ENCODE measurements at regions not wholly inside any gene's neighbourhood (a gene's known extent, or its start where the extent isn't known, plus 50 kb on each side); places are given as distances from the start of the nearest gene placed in this dataset.

DNA sequence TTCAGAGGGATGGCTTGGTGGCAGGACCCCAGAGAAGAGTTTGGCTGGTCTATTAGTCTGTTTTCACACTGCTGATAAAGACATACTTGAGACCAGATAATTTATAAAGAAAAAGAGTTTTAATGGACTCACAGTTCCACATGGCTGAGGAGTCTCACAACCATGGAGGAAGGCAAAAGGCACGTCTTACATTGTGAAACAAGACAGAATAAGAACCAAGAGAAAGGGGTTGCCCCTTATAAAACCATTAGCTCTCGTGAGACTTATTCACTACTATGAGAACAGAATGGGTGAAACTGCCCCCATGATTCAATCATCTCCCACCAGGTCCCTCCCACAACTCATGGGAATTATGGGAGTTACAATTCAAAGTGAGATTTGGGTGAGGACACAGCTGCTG is 78.5 kb upstream of the SSTR1 start:
- in situ Hi-C loops (cut with HindIII; ENCODE audit: low pct_unique_long_range_greater_than_20kb, low sequenced_read_pairs): no loop called here
- BruUV-seq (replicated peaks): no TSS peak
- POLR2A ChIA-PET: no interaction called here

DNA sequence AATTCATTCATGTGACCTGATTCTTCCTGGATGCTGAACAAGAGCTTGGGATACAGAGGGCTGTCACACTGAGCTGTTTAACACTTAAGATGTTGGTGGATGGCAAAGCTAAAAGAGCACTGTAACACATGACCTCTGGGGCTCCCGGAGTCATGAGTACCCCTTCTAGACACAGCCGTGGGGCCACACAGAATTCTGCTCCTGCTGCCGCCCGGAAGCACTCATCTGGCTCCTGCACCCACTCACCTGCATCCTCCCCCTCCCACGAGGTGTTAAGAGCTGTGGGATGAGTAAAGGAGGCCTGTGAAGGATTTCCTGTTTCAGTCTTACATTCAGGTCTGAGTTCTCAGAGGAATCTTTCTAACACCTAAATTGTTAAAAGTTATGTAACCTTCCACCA is 78.0 kb upstream of the SSTR1 start:
- TF ChIP-seq, protein P1, sequence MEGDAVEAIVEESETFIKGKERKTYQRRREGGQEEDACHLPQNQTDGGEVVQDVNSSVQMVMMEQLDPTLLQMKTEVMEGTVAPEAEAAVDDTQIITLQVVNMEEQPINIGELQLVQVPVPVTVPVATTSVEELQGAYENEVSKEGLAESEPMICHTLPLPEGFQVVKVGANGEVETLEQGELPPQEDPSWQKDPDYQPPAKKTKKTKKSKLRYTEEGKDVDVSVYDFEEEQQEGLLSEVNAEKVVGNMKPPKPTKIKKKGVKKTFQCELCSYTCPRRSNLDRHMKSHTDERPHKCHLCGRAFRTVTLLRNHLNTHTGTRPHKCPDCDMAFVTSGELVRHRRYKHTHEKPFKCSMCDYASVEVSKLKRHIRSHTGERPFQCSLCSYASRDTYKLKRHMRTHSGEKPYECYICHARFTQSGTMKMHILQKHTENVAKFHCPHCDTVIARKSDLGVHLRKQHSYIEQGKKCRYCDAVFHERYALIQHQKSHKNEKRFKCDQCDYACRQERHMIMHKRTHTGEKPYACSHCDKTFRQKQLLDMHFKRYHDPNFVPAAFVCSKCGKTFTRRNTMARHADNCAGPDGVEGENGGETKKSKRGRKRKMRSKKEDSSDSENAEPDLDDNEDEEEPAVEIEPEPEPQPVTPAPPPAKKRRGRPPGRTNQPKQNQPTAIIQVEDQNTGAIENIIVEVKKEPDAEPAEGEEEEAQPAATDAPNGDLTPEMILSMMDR (IDR thresholded peaks at IDR 0.05): no peak
- TF ChIP-seq POLR2AphosphoS5 (IDR thresholded peaks at IDR 0.05; ENCODE audit: low read depth, low read length) (no peak), TCF7L2 (IDR thresholded peaks at IDR 0.05; ENCODE audit: low read depth, low read length) (no peak), SIN3A (IDR thresholded peaks at IDR 0.05; ENCODE audit: borderline replicate concordance, insufficient read depth, low read depth, low read length) (no peak)
- TF ChIP-seq, protein P2, sequence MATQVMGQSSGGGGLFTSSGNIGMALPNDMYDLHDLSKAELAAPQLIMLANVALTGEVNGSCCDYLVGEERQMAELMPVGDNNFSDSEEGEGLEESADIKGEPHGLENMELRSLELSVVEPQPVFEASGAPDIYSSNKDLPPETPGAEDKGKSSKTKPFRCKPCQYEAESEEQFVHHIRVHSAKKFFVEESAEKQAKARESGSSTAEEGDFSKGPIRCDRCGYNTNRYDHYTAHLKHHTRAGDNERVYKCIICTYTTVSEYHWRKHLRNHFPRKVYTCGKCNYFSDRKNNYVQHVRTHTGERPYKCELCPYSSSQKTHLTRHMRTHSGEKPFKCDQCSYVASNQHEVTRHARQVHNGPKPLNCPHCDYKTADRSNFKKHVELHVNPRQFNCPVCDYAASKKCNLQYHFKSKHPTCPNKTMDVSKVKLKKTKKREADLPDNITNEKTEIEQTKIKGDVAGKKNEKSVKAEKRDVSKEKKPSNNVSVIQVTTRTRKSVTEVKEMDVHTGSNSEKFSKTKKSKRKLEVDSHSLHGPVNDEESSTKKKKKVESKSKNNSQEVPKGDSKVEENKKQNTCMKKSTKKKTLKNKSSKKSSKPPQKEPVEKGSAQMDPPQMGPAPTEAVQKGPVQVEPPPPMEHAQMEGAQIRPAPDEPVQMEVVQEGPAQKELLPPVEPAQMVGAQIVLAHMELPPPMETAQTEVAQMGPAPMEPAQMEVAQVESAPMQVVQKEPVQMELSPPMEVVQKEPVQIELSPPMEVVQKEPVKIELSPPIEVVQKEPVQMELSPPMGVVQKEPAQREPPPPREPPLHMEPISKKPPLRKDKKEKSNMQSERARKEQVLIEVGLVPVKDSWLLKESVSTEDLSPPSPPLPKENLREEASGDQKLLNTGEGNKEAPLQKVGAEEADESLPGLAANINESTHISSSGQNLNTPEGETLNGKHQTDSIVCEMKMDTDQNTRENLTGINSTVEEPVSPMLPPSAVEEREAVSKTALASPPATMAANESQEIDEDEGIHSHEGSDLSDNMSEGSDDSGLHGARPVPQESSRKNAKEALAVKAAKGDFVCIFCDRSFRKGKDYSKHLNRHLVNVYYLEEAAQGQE (IDR thresholded peaks at IDR 0.05; ENCODE audit: insufficient read depth in 1 of 2, low read depth in 2 of 2, low read length in 1 of 2): no peak
- Histone ChIP-seq H3K36me3 (ENCODE audit: control insufficient read depth, insufficient read depth, low read length) (no peaks in the 10 kb centered on the region), H3K4me3 (ENCODE audit: low read depth in 2 of 2, low read length in 2 of 2) (no peak overlapping the region), H3K27me3 (ENCODE audit: control insufficient read depth, insufficient read depth, low read length) (no peaks in the 10 kb centered on the region), H3K4me1 (ENCODE audit: control insufficient read depth, insufficient read depth, low read length) (no peaks in the 10 kb centered on the region), H3K27ac (ENCODE audit: low read length) (no peak overlapping the region), H3K9me3 (ENCODE audit: control insufficient read depth, insufficient read depth, low read depth, low read length) (no peaks in the 10 kb centered on the region)
- BruUV-seq (replicated peaks): no TSS peak
- DNase-seq (ENCODE audit: low read depth, low spot score): no peak
- POLR2A ChIA-PET: no interaction called here
- ATAC-seq: no peak
- intact Hi-C loops (cut with micrococcal nuclease; ENCODE audit: unreplicated experiment) (no loop called here), in situ Hi-C loops (cut with HindIII; ENCODE audit: low pct_unique_long_range_greater_than_20kb, low sequenced_read_pairs) (no loop called here)
- CTCF ChIA-PET: no interaction called here

More for the DNA sequence above, 78.5 kb upstream of the SSTR1 start:
- Histone ChIP-seq H3K36me3 (ENCODE audit: control insufficient read depth, insufficient read depth, low read length) (no peaks in the 10 kb centered on the region), H3K27me3 (ENCODE audit: control insufficient read depth, insufficient read depth, low read length) (no peaks in the 10 kb centered on the region), H3K4me1 (ENCODE audit: control insufficient read depth, insufficient read depth, low read length) (no peaks in the 10 kb centered on the region), H3K27ac (ENCODE audit: low read length) (no peak overlapping the region), H3K4me3 (ENCODE audit: low read depth in 2 of 2, low read length in 2 of 2) (no peak overlapping the region), H3K9me3 (ENCODE audit: control insufficient read depth, insufficient read depth, low read depth, low read length) (no peaks in the 10 kb centered on the region)
- ATAC-seq: no peak
- no peak for TF ChIP-seq POLR2AphosphoS5 (IDR thresholded peaks at IDR 0.05; ENCODE audit: low read depth, low read length)
- no peak for TF ChIP-seq SIN3A (IDR thresholded peaks at IDR 0.05; ENCODE audit: borderline replicate concordance, insufficient read depth, low read depth, low read length)
- TF ChIP-seq, protein P2 (IDR thresholded peaks at IDR 0.05; ENCODE audit: insufficient read depth in 1 of 2, low read depth in 2 of 2, low read length in 1 of 2): no peak
- TF ChIP-seq TCF7L2 (IDR thresholded peaks at IDR 0.05; ENCODE audit: low read depth, low read length): no peak
- TF ChIP-seq, protein P1 (IDR thresholded peaks at IDR 0.05): no peak
- intact Hi-C loops (cut with micrococcal nuclease; ENCODE audit: unreplicated experiment): no loop called here
- DNase-seq (ENCODE audit: low read depth, low spot score): no peak
- CTCF ChIA-PET: no interaction called here
